ENCODE measurements at regions not wholly inside any gene's neighbourhood (a gene's known extent, or its start where the extent isn't known, plus 50 kb on each side); places are given as distances from the start of the nearest gene placed in this dataset.

- Histone ChIP-seq H3K9me3 (ENCODE audit: control insufficient read depth in 2 of 2, insufficient read depth in 1 of 2, low read depth in 1 of 2, low read length in 1 of 2) (no peaks in the 10 kb centered on the region), H3K27me3 (ENCODE audit: control insufficient read depth in 1 of 2, insufficient read depth in 2 of 2, low read length in 2 of 2) (no peaks in the 10 kb centered on the region), H3K4me1 (ENCODE audit: control insufficient read depth in 2 of 2, insufficient read depth in 2 of 2, low read length in 1 of 2) (no peaks in the 10 kb centered on the region), H3K27ac (ENCODE audit: low read depth in 2 of 2, low read length in 1 of 2) (no peak overlapping the region), H3K4me3 (ENCODE audit: low read depth in 1 of 2, low read length in 2 of 2) (no peak overlapping the region), H3K36me3 (ENCODE audit: control insufficient read depth in 2 of 2, insufficient read depth in 2 of 2, low read length in 1 of 2) (no peaks in the 10 kb centered on the region)
- 79 to 82% methylated on average over 2 of the region's 2 CpGs for WGBS, 2 donors
These were observed 393.8 kb downstream of the ZNF385D start for GRCh38 chr3:21357241-21357640.

GRCh38 chr3:21356402-21356801 lies 394.6 kb downstream of the ZNF385D start:
- no peaks in the 10 kb centered on the region for H3K9me3 ChIP-seq (ENCODE audit: control insufficient read depth in 2 of 2, insufficient read depth in 1 of 2, low read depth in 1 of 2, low read length in 1 of 2)
- no peaks in the 10 kb centered on the region for H3K27me3 ChIP-seq (ENCODE audit: control insufficient read depth in 1 of 2, insufficient read depth in 2 of 2, low read length in 2 of 2)
- H3K4me1 ChIP-seq (ENCODE audit: control insufficient read depth in 2 of 2, insufficient read depth in 2 of 2, low read length in 1 of 2): no peaks in the 10 kb centered on the region
- H3K36me3 ChIP-seq (ENCODE audit: control insufficient read depth in 2 of 2, insufficient read depth in 2 of 2, low read length in 1 of 2): no peaks in the 10 kb centered on the region
- 67 to 76% methylated on average over 4 of the region's 4 CpGs for WGBS, 2 donors
- H3K4me3 ChIP-seq (ENCODE audit: low read depth in 1 of 2, low read length in 2 of 2): no peak overlapping the region
- H3K27ac ChIP-seq (ENCODE audit: low read depth in 2 of 2, low read length in 1 of 2): no peak overlapping the region

GRCh38 chr3:21345382-21345976 lies 405.5 kb downstream of the ZNF385D start:
- H3K4me1 ChIP-seq (ENCODE audit: control insufficient read depth in 2 of 2, insufficient read depth in 2 of 2, low read length in 1 of 2): no peaks in the 10 kb centered on the region
- H3K9me3 ChIP-seq (ENCODE audit: control insufficient read depth in 2 of 2, insufficient read depth in 1 of 2, low read depth in 1 of 2, low read length in 1 of 2): no peaks in the 10 kb centered on the region
- no peaks in the 10 kb centered on the region for H3K36me3 ChIP-seq (ENCODE audit: control insufficient read depth in 2 of 2, insufficient read depth in 2 of 2, low read length in 1 of 2)
- no peak overlapping the region for H3K4me3 ChIP-seq (ENCODE audit: low read depth in 1 of 2, low read length in 2 of 2)
- H3K27me3 ChIP-seq (ENCODE audit: control insufficient read depth in 1 of 2, insufficient read depth in 2 of 2, low read length in 2 of 2): no peaks in the 10 kb centered on the region
- no peak overlapping the region for H3K27ac ChIP-seq (ENCODE audit: low read depth in 2 of 2, low read length in 1 of 2)
- 74 to 78% methylated on average over 7 of the region's 7 CpGs for WGBS, 2 donors

GRCh38 chr3:21331857-21332256 lies 419.2 kb downstream of the ZNF385D start:
- Histone ChIP-seq H3K27me3 (ENCODE audit: control insufficient read depth in 1 of 2, insufficient read depth in 2 of 2, low read length in 2 of 2) (no peaks in the 10 kb centered on the region), H3K36me3 (ENCODE audit: control insufficient read depth in 2 of 2, insufficient read depth in 2 of 2, low read length in 1 of 2) (no peaks in the 10 kb centered on the region), H3K27ac (ENCODE audit: low read depth in 2 of 2, low read length in 1 of 2) (no peak overlapping the region), H3K9me3 (ENCODE audit: control insufficient read depth in 2 of 2, insufficient read depth in 1 of 2, low read depth in 1 of 2, low read length in 1 of 2) (peaks cover 0 to 2% of the 10 kb centered on the region in 2 donors), H3K4me1 (ENCODE audit: control insufficient read depth in 2 of 2, insufficient read depth in 2 of 2, low read length in 1 of 2) (no peaks in the 10 kb centered on the region), H3K4me3 (ENCODE audit: low read depth in 1 of 2, low read length in 2 of 2) (no peak overlapping the region)
- WGBS, 2 donors: 88% methylated on average over 1 of the region's 1 CpG

- Histone ChIP-seq H3K4me3 (ENCODE audit: low read depth in 1 of 2, low read length in 2 of 2) (no peak overlapping the region), H3K36me3 (ENCODE audit: control insufficient read depth in 2 of 2, insufficient read depth in 2 of 2, low read length in 1 of 2) (no peaks in the 10 kb centered on the region), H3K27ac (ENCODE audit: low read depth in 2 of 2, low read length in 1 of 2) (no peak overlapping the region), H3K27me3 (ENCODE audit: control insufficient read depth in 1 of 2, insufficient read depth in 2 of 2, low read length in 2 of 2) (no peaks in the 10 kb centered on the region), H3K9me3 (ENCODE audit: control insufficient read depth in 2 of 2, insufficient read depth in 1 of 2, low read depth in 1 of 2, low read length in 1 of 2) (peaks cover 0 to 2% of the 10 kb centered on the region in 2 donors), H3K4me1 (ENCODE audit: control insufficient read depth in 2 of 2, insufficient read depth in 2 of 2, low read length in 1 of 2) (no peaks in the 10 kb centered on the region)
- WGBS, 2 donors: 48 to 71% methylated on average over 2 of the region's 2 CpGs
These were observed 419.7 kb downstream of the ZNF385D start for GRCh38 chr3:21331321-21331720.

- Histone ChIP-seq H3K27me3 (ENCODE audit: control insufficient read depth in 1 of 2, insufficient read depth in 2 of 2, low read length in 2 of 2) (no peaks in the 10 kb centered on the region), H3K4me1 (ENCODE audit: control insufficient read depth in 2 of 2, insufficient read depth in 2 of 2, low read length in 1 of 2) (no peaks in the 10 kb centered on the region), H3K27ac (ENCODE audit: low read depth in 2 of 2, low read length in 1 of 2) (no peak overlapping the region), H3K9me3 (ENCODE audit: control insufficient read depth in 2 of 2, insufficient read depth in 1 of 2, low read depth in 1 of 2, low read length in 1 of 2) (peaks cover 0 to 2% of the 10 kb centered on the region in 2 donors), H3K36me3 (ENCODE audit: control insufficient read depth in 2 of 2, insufficient read depth in 2 of 2, low read length in 1 of 2) (no peaks in the 10 kb centered on the region), H3K4me3 (ENCODE audit: low read depth in 1 of 2, low read length in 2 of 2) (no peak overlapping the region)
- 19% methylated on average over 2 of the region's 2 CpGs for WGBS, 2 donors
These were observed 420.7 kb downstream of the ZNF385D start for GRCh38 chr3:21330293-21330692.

- 89% methylated on average over 11 of the region's 11 CpGs for WGBS, 2 donors
These were observed 422.2 kb downstream of the ZNF385D start for GRCh38 chr3:21328711-21329390.

GRCh38 chr3:21326704-21327475 lies 424.1 kb downstream of the ZNF385D start:
- no peak overlapping the region for H3K4me3 ChIP-seq (ENCODE audit: low read depth in 1 of 2, low read length in 2 of 2)
- no peaks in the 10 kb centered on the region for H3K36me3 ChIP-seq (ENCODE audit: control insufficient read depth in 2 of 2, insufficient read depth in 2 of 2, low read length in 1 of 2)
- no peaks in the 10 kb centered on the region for H3K4me1 ChIP-seq (ENCODE audit: control insufficient read depth in 2 of 2, insufficient read depth in 2 of 2, low read length in 1 of 2)
- 62 to 73% methylated on average over 3 of the region's 3 CpGs for WGBS, 2 donors
- H3K9me3 ChIP-seq (ENCODE audit: control insufficient read depth in 2 of 2, insufficient read depth in 1 of 2, low read depth in 1 of 2, low read length in 1 of 2): no peaks in the 10 kb centered on the region
- no peaks in the 10 kb centered on the region for H3K27me3 ChIP-seq (ENCODE audit: control insufficient read depth in 1 of 2, insufficient read depth in 2 of 2, low read length in 2 of 2)
- no peak overlapping the region for H3K27ac ChIP-seq (ENCODE audit: low read depth in 2 of 2, low read length in 1 of 2)

More at GRCh38 chr3:21328711-21329390, 422.2 kb downstream of the ZNF385D start:
- Histone ChIP-seq H3K9me3 (ENCODE audit: control insufficient read depth in 2 of 2, insufficient read depth in 1 of 2, low read depth in 1 of 2, low read length in 1 of 2) (peaks cover 0 to 2% of the 10 kb centered on the region in 2 donors), H3K36me3 (ENCODE audit: control insufficient read depth in 2 of 2, insufficient read depth in 2 of 2, low read length in 1 of 2) (no peaks in the 10 kb centered on the region), H3K27me3 (ENCODE audit: control insufficient read depth in 1 of 2, insufficient read depth in 2 of 2, low read length in 2 of 2) (no peaks in the 10 kb centered on the region), H3K4me1 (ENCODE audit: control insufficient read depth in 2 of 2, insufficient read depth in 2 of 2, low read length in 1 of 2) (no peaks in the 10 kb centered on the region), H3K27ac (ENCODE audit: low read depth in 2 of 2, low read length in 1 of 2) (no peak overlapping the region), H3K4me3 (ENCODE audit: low read depth in 1 of 2, low read length in 2 of 2) (no peak overlapping the region)

- Histone ChIP-seq H3K4me1 (ENCODE audit: control insufficient read depth in 2 of 2, insufficient read depth in 2 of 2, low read length in 1 of 2) (no peaks in the 10 kb centered on the region), H3K36me3 (ENCODE audit: control insufficient read depth in 2 of 2, insufficient read depth in 2 of 2, low read length in 1 of 2) (no peaks in the 10 kb centered on the region), H3K9me3 (ENCODE audit: control insufficient read depth in 2 of 2, insufficient read depth in 1 of 2, low read depth in 1 of 2, low read length in 1 of 2) (no peaks in the 10 kb centered on the region), H3K4me3 (ENCODE audit: low read depth in 1 of 2, low read length in 2 of 2) (no peak overlapping the region), H3K27me3 (ENCODE audit: control insufficient read depth in 1 of 2, insufficient read depth in 2 of 2, low read length in 2 of 2) (no peaks in the 10 kb centered on the region), H3K27ac (ENCODE audit: low read depth in 2 of 2, low read length in 1 of 2) (no peak overlapping the region)
- WGBS, 2 donors: 62 to 88% methylated on average over 2 of the region's 2 CpGs
These were observed 436.3 kb downstream of the ZNF385D start for GRCh38 chr3:21314688-21315087.
